ENCODE measurements at regions not wholly inside any gene's neighbourhood (a gene's known extent, or its start where the extent isn't known, plus 50 kb on each side); places are given as distances from the start of the nearest gene placed in this dataset.

DNA sequence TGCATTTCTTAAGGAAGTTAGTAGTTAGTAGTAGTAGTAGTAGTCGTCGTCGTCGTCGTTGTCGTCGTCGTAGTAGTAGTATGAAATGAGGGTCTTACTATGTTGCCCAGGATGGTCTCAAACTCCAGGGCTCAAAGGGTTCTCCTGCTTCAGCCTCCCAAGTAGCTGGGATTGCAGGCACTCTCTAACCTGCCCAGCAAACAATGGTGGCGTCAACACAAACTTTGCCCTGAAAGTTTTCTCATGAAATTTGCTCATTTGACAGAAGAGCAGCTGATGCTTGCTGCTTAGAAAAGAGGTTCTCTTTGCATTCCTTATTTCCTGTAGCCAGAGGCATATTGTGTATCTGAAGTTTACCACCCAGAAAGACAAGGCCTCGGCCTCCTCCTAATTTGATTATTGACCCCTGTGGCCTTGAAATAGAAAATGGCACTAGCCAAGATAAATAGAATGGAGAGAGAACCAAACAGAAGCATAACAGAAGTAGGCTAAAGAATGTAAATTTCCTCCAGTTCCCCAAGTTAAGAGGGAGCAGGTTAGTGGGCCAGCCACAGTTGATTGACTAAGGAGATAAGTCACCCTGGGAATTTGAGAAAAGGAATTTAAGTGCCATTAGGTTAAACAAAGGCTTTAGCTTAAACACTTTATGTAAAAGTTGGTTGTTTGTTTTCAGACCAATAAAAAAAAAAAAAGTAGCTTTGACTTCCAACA is 166.2 kb upstream of the ROBO2 start:
- TF ChIP-seq, protein P1, sequence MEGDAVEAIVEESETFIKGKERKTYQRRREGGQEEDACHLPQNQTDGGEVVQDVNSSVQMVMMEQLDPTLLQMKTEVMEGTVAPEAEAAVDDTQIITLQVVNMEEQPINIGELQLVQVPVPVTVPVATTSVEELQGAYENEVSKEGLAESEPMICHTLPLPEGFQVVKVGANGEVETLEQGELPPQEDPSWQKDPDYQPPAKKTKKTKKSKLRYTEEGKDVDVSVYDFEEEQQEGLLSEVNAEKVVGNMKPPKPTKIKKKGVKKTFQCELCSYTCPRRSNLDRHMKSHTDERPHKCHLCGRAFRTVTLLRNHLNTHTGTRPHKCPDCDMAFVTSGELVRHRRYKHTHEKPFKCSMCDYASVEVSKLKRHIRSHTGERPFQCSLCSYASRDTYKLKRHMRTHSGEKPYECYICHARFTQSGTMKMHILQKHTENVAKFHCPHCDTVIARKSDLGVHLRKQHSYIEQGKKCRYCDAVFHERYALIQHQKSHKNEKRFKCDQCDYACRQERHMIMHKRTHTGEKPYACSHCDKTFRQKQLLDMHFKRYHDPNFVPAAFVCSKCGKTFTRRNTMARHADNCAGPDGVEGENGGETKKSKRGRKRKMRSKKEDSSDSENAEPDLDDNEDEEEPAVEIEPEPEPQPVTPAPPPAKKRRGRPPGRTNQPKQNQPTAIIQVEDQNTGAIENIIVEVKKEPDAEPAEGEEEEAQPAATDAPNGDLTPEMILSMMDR (tag by site-specific recombination; IDR thresholded peaks at IDR 0.05): no peak
- TF ChIP-seq ZNF530 (tag by site-specific recombination; IDR thresholded peaks at IDR 0.05; ENCODE audit: low read depth) (no peak), YY1 (tag by site-specific recombination; IDR thresholded peaks at IDR 0.05) (no peak), KLF9 (tag by site-specific recombination; IDR thresholded peaks at IDR 0.05; ENCODE audit: low read depth) (no peak), ZNF473 (tag by site-specific recombination; IDR thresholded peaks at IDR 0.05) (no peak), BCL11B (tag by site-specific recombination; IDR thresholded peaks at IDR 0.05; ENCODE audit: low read depth) (no peak), ZNF423 (tag by site-specific recombination; IDR thresholded peaks at IDR 0.05) (no peak), ZSCAN23 (tag by site-specific recombination; IDR thresholded peaks at IDR 0.05) (no peak), ZNF549 (tag by site-specific recombination; IDR thresholded peaks at IDR 0.05) (no peak)
- TF ChIP-seq, protein P2, sequence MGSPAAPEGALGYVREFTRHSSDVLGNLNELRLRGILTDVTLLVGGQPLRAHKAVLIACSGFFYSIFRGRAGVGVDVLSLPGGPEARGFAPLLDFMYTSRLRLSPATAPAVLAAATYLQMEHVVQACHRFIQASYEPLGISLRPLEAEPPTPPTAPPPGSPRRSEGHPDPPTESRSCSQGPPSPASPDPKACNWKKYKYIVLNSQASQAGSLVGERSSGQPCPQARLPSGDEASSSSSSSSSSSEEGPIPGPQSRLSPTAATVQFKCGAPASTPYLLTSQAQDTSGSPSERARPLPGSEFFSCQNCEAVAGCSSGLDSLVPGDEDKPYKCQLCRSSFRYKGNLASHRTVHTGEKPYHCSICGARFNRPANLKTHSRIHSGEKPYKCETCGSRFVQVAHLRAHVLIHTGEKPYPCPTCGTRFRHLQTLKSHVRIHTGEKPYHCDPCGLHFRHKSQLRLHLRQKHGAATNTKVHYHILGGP (tag by site-specific recombination; IDR thresholded peaks at IDR 0.05): no peak
- TF ChIP-seq, protein P3, sequence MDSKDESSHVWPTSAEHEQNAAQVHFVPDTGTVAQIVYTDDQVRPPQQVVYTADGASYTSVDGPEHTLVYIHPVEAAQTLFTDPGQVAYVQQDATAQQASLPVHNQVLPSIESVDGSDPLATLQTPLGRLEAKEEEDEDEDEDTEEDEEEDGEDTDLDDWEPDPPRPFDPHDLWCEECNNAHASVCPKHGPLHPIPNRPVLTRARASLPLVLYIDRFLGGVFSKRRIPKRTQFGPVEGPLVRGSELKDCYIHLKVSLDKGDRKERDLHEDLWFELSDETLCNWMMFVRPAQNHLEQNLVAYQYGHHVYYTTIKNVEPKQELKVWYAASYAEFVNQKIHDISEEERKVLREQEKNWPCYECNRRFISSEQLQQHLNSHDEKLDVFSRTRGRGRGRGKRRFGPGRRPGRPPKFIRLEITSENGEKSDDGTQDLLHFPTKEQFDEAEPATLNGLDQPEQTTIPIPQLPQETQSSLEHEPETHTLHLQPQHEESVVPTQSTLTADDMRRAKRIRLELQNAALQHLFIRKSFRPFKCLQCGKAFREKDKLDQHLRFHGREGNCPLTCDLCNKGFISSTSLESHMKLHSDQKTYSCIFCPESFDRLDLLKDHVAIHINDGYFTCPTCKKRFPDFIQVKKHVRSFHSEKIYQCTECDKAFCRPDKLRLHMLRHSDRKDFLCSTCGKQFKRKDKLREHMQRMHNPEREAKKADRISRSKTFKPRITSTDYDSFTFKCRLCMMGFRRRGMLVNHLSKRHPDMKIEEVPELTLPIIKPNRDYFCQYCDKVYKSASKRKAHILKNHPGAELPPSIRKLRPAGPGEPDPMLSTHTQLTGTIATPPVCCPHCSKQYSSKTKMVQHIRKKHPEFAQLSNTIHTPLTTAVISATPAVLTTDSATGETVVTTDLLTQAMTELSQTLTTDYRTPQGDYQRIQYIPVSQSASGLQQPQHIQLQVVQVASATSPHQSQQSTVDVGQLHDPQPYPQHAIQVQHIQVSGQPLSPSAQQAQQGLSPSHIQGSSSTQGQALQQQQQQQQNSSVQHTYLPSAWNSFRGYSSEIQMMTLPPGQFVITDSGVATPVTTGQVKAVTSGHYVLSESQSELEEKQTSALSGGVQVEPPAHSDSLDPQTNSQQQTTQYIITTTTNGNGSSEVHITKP (tag by site-specific recombination; IDR thresholded peaks at IDR 0.05): no peak
- TF ChIP-seq, protein P4, sequence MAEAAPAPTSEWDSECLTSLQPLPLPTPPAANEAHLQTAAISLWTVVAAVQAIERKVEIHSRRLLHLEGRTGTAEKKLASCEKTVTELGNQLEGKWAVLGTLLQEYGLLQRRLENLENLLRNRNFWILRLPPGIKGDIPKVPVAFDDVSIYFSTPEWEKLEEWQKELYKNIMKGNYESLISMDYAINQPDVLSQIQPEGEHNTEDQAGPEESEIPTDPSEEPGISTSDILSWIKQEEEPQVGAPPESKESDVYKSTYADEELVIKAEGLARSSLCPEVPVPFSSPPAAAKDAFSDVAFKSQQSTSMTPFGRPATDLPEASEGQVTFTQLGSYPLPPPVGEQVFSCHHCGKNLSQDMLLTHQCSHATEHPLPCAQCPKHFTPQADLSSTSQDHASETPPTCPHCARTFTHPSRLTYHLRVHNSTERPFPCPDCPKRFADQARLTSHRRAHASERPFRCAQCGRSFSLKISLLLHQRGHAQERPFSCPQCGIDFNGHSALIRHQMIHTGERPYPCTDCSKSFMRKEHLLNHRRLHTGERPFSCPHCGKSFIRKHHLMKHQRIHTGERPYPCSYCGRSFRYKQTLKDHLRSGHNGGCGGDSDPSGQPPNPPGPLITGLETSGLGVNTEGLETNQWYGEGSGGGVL (tag by site-specific recombination; IDR thresholded peaks at IDR 0.05): no peak
